ENCODE measurements at regions not wholly inside any gene's neighbourhood (a gene's known extent, or its start where the extent isn't known, plus 50 kb on each side); places are given as distances from the start of the nearest gene placed in this dataset.

DNA sequence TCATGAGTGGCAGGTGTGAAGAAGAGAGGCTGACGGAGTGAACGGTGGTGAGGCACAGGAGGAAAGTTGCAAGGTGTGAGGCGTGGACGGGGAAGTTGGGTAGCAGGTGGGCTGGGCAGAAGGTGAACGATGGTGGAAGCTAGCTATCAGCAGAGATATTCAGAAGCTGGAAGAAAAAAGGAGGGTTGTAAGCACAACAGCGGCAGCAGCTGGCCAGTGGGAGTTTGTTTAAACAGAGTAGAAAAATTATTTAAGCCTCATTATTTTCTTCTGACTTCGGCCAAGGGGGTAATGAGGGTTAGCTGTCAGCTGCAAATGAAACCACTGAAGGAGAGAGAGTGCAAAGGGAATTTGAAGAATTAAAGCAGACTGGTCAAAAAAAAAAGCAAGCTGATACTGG lies 62.1 kb upstream of the PRKAR2B start:
- no peaks in the 10 kb centered on the region for H3K36me3 Mint-ChIP-seq
- ATAC-seq (no peak), DNase-seq (ENCODE audit: low spot score) (no peak)
- TF ChIP-seq ETV6 (CRISPR knock-in tag; IDR thresholded peaks at IDR 0.05) (no peak), IRF1 (CRISPR knock-in tag; IDR thresholded peaks at IDR 0.05) (no peak), GRHL2 (CRISPR knock-in tag; IDR thresholded peaks at IDR 0.05; ENCODE audit: insufficient replicate concordance, severe bottlenecking) (no peak)
- TF ChIP-seq, protein P1, sequence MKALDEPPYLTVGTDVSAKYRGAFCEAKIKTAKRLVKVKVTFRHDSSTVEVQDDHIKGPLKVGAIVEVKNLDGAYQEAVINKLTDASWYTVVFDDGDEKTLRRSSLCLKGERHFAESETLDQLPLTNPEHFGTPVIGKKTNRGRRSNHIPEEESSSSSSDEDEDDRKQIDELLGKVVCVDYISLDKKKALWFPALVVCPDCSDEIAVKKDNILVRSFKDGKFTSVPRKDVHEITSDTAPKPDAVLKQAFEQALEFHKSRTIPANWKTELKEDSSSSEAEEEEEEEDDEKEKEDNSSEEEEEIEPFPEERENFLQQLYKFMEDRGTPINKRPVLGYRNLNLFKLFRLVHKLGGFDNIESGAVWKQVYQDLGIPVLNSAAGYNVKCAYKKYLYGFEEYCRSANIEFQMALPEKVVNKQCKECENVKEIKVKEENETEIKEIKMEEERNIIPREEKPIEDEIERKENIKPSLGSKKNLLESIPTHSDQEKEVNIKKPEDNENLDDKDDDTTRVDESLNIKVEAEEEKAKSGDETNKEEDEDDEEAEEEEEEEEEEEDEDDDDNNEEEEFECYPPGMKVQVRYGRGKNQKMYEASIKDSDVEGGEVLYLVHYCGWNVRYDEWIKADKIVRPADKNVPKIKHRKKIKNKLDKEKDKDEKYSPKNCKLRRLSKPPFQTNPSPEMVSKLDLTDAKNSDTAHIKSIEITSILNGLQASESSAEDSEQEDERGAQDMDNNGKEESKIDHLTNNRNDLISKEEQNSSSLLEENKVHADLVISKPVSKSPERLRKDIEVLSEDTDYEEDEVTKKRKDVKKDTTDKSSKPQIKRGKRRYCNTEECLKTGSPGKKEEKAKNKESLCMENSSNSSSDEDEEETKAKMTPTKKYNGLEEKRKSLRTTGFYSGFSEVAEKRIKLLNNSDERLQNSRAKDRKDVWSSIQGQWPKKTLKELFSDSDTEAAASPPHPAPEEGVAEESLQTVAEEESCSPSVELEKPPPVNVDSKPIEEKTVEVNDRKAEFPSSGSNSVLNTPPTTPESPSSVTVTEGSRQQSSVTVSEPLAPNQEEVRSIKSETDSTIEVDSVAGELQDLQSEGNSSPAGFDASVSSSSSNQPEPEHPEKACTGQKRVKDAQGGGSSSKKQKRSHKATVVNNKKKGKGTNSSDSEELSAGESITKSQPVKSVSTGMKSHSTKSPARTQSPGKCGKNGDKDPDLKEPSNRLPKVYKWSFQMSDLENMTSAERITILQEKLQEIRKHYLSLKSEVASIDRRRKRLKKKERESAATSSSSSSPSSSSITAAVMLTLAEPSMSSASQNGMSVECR (CRISPR knock-in tag; IDR thresholded peaks at IDR 0.05; ENCODE audit: borderline replicate concordance): no peak
- no peak overlapping the region for H3K4me3 Mint-ChIP-seq
- no peak overlapping the region; the same call in 1 of the 2 replicates for H3K27ac Mint-ChIP-seq
- CTCF ChIA-PET: no interaction called here
- no peaks in the 10 kb centered on the region for H3K9me3 Mint-ChIP-seq
- peaks cover 12% of the 10 kb centered on the region for H3K4me1 Mint-ChIP-seq
- POLR2A ChIA-PET: no interaction called here
- H3K27me3 Mint-ChIP-seq (ENCODE audit: low read depth): peaks cover 15% of the 10 kb centered on the region

- POLR2A ChIA-PET: no interaction called here
- Mint-ChIP-seq H3K36me3 (no peaks in the 10 kb centered on the region), H3K27ac (no peak overlapping the region), H3K9me3 (no peaks in the 10 kb centered on the region), H3K27me3 (ENCODE audit: low read depth) (peaks cover 15% of the 10 kb centered on the region), H3K4me3 (no peak overlapping the region), H3K4me1 (peaks cover 12% of the 10 kb centered on the region)
- no peak for DNase-seq (ENCODE audit: low spot score)
- no peak for ATAC-seq
- CTCF ChIA-PET: no interaction called here
- TF ChIP-seq PRRX2 (CRISPR knock-in tag; IDR thresholded peaks at IDR 0.05) (no peak), CREB1 (CRISPR knock-in tag; IDR thresholded peaks at IDR 0.05) (no peak), AFF4 (CRISPR knock-in tag; IDR thresholded peaks at IDR 0.05; ENCODE audit: borderline replicate concordance) (no peak), MLX (CRISPR knock-in tag; IDR thresholded peaks at IDR 0.05) (no peak), ZMAT4 (CRISPR knock-in tag; IDR thresholded peaks at IDR 0.05) (no peak), ETV6 (CRISPR knock-in tag; IDR thresholded peaks at IDR 0.05) (no peak), ESRRA (CRISPR knock-in tag; IDR thresholded peaks at IDR 0.05; ENCODE audit: borderline replicate concordance) (no peak), TCF7 (CRISPR knock-in tag; IDR thresholded peaks at IDR 0.05; ENCODE audit: low read depth) (no peak), AR (CRISPR knock-in tag; IDR thresholded peaks at IDR 0.05) (no peak), GRHL2 (CRISPR knock-in tag; IDR thresholded peaks at IDR 0.05; ENCODE audit: insufficient replicate concordance, severe bottlenecking) (no peak), SP1 (CRISPR knock-in tag; conservative IDR thresholded peaks at IDR 0.05) (no peak), ZNF121 (CRISPR knock-in tag; IDR thresholded peaks at IDR 0.05) (no peak)
Observed at GRCh38 chr7:106984034-106984433, 60.5 kb upstream of the PRKAR2B start.
